ENCODE measurements at regions not wholly inside any gene's neighbourhood (a gene's known extent, or its start where the extent isn't known, plus 50 kb on each side); places are given as distances from the start of the nearest gene placed in this dataset.
A peak's percentile ranks its signal among the peaks of the same experiment; 100 is the strongest.
"Not testable (repeated sequence)": the region's sequence is repeated elsewhere in the genome, so short reads cannot be mapped to it uniquely, and the experiment has no call there.

DNA sequence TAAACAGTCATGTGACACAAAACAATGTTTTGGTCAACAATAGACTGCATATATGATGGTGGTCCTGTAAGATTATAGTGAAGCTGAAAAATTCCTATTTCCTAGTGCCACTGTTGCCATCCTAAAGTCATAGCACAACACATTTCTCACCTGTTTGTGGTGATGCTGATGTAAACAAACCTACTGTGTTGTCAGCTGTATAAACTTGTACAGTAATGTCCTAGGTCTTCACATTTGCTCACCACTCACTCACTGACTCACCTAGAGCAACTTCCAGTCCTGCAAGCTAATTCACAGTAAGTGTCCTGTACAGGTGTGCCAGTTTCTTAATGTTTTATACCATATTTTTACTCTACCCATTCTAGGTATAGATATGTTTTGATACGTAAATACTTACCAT, 326.1 kb upstream of the USP24 start:
- no peak for DNase-seq (ENCODE audit: low spot score)

- DNase-seq (ENCODE audit: low spot score): no peak
Observed at GRCh38 chr1:55539652-55540512, 324.7 kb upstream of the USP24 start.

DNA sequence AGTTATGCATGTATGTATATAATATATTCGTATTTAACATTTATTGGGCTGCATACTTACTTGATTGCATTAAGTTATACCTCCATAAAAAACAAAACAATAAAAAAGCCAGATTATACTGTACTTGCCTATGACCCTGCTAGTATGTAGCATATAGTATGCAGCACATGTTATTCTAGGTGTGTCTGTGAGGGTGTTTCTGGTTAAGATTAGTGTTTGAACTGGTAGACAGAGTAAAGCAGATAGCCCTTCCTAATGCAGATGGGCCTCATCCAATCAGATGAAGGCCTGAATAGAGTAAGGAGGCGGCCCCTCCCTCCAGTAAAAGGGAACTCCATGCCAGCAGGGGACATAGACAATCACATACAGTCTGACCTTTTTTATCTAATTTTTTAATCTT, 323.3 kb upstream of the USP24 start:
- no peak for DNase-seq (ENCODE audit: low spot score)

GRCh38 chr1:55536545-55536865, 321.3 kb upstream of the USP24 start:
- no peak for DNase-seq (ENCODE audit: low spot score)

- no peak for DNase-seq (ENCODE audit: low spot score)
Observed at GRCh38 chr1:55535724-55536544, 320.8 kb upstream of the USP24 start.

- DNase-seq (ENCODE audit: low spot score): no peak
Observed at GRCh38 chr1:55534565-55535121, 319.5 kb upstream of the USP24 start.

DNA sequence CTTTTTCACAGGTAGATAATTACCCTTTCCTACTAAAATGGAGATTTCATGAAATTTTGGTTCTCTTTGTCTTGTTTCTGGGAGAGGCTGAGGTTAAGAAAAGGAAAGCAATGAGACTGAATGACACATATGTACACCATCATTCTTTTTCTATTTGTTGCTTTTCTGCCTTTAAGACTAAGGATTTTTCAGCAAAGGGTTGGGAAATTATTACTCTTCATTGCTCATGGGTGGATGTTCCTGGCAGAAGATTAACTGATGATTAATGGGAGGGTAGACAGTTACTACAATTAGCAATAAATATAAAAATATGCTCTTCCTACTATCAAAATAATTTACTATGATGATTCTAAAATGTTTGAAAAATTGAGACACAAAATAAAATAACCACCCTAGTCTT, 316.5 kb upstream of the USP24 start:
- DNase-seq (ENCODE audit: low spot score): no peak

DNA sequence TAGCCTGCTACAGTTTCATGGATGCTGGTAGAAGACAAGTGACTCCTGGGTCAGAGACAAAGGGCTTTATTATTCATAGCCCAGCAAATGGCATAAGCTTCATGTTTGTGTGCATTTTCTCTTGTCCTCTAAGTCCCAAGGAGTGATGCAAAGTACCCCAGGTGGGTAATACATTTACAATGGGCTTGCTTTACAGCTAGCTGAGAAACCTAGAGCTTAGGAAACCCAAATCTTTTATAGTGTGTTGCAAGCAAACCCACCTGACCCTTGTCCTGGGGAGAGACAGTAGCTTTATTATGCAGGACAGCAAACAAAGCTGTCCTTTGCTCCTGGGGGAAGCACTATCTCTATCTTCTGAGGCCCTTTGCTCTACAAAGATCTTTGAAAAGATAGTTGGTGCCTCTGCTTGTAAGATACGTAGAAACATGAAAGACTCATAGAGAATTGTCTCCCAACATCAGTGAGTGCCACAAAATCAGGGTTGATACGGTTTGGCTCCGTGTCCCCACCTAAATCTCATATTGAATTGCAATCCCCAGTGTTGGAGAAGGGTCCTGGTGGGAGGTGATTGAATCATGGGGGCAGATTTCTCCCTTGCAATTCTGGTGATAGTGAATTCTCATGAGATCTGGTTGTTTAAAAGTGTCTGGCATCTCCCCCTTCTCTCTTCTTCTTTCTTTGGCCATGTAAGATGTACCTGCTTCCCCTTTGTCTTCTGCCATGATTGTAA, 315.8 kb upstream of the USP24 start:
- no peak for DNase-seq (ENCODE audit: low spot score)

DNA sequence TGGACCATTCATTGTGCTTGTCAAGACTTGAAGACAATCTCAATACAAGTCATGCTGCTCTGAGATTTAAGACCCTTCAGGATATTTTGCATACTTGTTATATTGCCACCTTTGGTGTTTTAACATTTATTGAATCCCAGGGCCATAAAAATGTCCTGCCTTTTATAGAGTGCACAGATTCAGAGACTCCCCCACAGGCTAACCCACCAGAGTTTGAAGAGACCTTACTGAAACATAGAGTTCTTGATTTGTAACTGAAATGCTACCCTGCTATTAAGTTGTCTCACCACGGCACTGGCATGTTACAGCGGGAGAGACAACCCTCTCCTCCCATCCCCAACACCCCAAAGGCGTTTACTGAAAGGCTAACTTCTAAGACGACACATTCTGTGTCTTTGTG, 313.9 kb upstream of the USP24 start:
- DNase-seq (ENCODE audit: low spot score): no peak

DNA sequence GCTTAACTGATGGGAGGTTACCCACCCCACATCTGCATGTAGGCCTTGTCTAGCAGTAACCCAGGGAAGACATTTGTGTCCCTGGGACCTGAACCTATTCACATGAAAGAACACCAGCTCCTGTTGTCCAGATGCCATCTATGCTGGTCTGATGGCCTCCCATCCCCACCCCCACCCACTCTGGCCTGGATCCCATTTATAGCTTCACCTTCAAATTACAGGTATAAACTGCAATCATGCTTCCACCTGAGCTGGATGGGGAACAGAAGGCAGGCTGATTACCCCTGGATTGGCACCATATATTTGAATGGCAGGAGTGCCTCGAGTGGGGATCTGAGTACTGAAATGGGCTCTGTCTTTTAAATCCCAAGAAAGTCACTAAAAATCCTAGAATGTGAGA, 312.7 kb upstream of the USP24 start:
- DNase-seq (ENCODE audit: low spot score): no peak

DNA sequence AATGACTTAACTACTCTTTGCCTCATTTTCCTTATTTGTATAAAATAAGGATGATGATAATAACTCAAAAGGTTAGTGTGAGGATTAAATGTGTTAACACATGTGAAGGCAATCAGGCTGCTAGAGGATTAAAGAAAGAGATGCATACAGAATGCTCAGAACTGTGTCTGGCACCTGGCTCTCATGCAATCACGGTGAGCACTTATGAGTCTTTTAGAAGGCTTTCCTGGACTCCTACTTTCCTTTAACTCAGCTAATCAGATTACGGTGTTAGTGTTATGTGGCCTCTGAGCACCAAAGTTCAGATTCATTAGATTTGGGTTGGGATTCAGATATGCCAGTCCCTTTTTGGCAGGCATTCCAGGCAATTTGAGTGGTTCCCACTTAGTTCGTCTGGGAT, 311.6 kb upstream of the USP24 start:
- DNase-seq (ENCODE audit: low spot score): no peak

DNA sequence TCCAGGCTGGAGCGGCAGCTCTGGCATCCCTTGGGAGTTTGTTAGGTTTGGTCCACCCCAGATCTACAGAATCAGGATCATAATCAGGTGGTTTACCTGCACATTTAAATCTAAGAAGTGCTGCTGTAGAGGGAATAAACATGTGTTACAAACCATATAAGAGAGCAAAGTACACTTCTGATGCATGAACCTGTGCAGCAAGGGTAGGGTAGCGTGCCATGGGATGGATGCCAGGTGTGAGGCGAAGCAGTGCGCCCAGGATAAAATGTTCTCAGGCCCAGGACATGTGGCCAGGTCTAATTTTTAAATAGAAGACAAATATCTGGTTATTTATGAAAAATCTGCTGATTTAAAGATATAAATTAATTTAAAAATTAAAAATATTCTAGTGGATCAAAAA, 308.8 kb upstream of the USP24 start:
- DNase-seq (ENCODE audit: low spot score): no peak

- DNase-seq (ENCODE audit: low spot score): no peak
Observed at GRCh38 chr1:55522982-55523381, 307.8 kb upstream of the USP24 start.

- DNase-seq (ENCODE audit: low spot score): no peak
Observed at GRCh38 chr1:55522353-55522903, 307.3 kb upstream of the USP24 start.

DNA sequence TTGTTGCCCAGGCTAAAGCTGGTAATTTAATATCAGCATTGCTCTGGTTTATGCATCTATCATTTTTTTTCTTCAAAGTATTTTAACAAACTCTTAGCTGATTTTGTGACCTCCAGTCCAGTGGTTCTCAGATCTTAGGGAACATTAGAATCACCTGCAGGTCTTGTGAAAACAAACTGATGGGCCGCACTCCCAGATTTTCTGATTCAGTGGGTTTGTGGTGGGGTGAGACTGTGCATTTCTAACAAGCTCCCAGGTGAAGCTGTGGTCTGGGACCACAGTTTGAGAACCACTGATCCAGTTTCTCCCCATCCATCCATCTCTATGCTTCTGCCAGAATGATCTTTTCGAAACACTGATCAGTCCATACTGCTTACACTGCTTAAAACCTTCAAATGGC, 305.7 kb upstream of the USP24 start:
- DNase-seq (ENCODE audit: low spot score): no peak

- peak; percentile 22 for DNase-seq (ENCODE audit: low spot score)
Observed at GRCh38 chr1:55519937-55520683, 304.9 kb upstream of the USP24 start.

DNA sequence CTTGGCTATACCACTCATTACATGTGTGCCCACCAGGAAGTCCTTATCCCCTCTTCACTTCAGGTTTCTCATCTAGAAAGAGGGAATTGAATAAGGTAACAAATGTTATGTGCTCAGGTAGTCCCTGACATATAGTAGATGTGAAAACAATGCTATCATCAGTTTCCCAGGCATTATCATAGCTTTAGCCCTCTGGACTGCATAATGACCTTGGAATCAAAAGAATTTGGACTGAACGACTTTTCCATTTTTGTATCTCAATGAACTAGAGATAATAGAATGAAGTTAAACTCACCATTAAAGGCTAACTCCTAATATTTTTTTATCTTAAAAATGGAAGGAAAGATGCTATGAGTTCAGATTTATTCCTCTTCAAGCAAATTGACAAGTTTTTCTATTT, 304.1 kb upstream of the USP24 start:
- DNase-seq (ENCODE audit: low spot score): no peak

GRCh38 chr1:55517036-55517435, 301.9 kb upstream of the USP24 start:
- DNase-seq (ENCODE audit: low spot score): no peak

GRCh38 chr1:55514571-55514970, 299.4 kb upstream of the USP24 start:
- not testable (repeated sequence) for DNase-seq (ENCODE audit: low spot score)

DNA sequence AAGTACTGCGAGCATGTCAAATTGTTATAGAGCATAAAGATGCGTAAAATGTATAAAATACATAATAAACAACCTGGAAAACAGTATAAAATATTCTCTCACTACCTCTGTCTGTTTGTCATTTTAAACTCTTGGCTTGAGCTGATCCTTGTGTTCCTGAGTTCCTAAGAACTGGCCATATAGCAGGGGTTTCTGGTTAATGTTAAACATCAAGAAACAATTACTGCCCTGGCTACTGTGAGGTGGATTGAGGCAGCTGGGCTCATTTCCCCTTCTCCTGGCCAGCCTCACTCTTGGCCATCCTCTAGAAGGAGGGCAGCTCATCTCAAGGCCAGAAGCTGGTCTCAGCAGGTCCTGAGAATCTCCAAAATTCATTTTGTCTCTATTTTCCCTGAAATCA, 297.3 kb upstream of the USP24 start:
- DNase-seq (ENCODE audit: low spot score): no peak

- DNase-seq (ENCODE audit: low spot score): no peak
Observed at GRCh38 chr1:55507578-55507931, 292.4 kb upstream of the USP24 start.

All from AG08396 (cell line).